MM.1S (cell line): ENCODE measurements at regions not wholly inside any gene's neighbourhood (a gene's known extent, or its start where the extent isn't known, plus 50 kb on each side); places are given as distances from the start of the nearest gene placed in this dataset.

Experiments
- CTCF ChIP-seq: fragments of 300-600 bp; sonication (generic); IDR thresholded peaks from 2 replicates; pipeline ENCODE4 v1.5.1; 2016; ENCODE audit warnings: antibody characterized with exemption, low read length, mixed read lengths
- EZH2 ChIP-seq: fragments of 300-600 bp; sonication (generic); optimal IDR thresholded peaks from 2 replicates; pipeline ENCODE3; 2017; ENCODE audit warnings: low read depth, mild to moderate bottlenecking, antibody characterized with exemption, low read length, mixed read lengths
- EZH2phosphoT487 ChIP-seq: fragments of 300-600 bp; sonication (generic); IDR thresholded peaks from 2 replicates; pipeline ENCODE4 v1.6.1; 2018; ENCODE audit warnings: antibody characterized with exemption, low read length

DNA sequence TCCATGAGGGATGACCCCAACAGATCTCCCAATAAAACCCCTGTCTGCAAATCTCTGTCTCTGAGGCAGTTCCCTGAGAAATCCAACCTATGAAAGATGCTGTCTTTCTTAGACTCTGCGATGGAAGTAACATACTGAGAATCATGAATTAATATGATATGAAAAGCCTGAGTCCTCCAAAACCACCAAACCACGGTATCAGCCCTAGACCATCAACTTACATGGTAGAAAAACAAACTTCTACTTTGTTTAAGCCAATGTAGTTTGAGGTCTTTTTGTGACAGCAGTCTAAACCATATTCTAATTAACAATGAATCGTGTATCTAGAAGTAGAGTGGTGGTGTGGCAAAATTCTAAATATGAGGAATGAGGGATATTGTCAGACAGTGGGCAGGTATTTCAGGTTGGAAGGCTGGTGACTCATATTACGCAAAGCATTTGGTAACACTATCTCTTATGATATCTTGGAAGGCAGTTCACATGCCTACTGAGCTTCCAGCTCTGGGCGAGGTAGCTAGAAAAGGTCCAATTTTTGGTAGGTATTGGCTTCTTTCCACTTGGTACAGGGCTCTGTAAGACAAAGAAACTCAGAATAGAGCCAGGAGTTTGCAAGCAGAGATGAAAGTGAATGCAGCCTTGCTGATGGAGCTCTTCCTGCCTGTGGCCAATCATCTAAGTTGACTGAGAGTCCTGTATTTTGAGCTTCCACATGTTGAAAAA lies 215.8 kb downstream of the ZFP36L2 start:
- no peak for TF ChIP-seq EZH2
- no peak for TF ChIP-seq CTCF
- TF ChIP-seq EZH2phosphoT487, result no peak
